Progenitor cell of endocrine pancreas (in vitro differentiated cells): ENCODE measurements at regions not wholly inside any gene's neighbourhood (a gene's known extent, or its start where the extent isn't known, plus 50 kb on each side); places are given as distances from the start of the nearest gene placed in this dataset.

Source experiments
- DNase-seq: peaks from one replicate; pipeline ENCODE4 v3.0.0; 2021; ENCODE audit warnings: low spot score; ENCODE audit not compliant: unreplicated experiment
- H3K27ac Mint-ChIP-seq: 2 replicates; pipeline ENCODE4 v1.8.0; 2021; ENCODE audit warnings: mild to moderate bottlenecking, moderate library complexity, mixed read lengths
- H3K27me3 Mint-ChIP-seq: 2 replicates; pipeline ENCODE4 v1.8.0; 2021; ENCODE audit warnings: mixed read lengths
- H3K36me3 Mint-ChIP-seq: 2 replicates; pipeline ENCODE4 v1.8.0; 2022; ENCODE audit warnings: mixed read lengths; ENCODE audit not compliant: insufficient read depth
- H3K4me1 Mint-ChIP-seq: 2 replicates; pipeline ENCODE4 v1.8.0; 2021; ENCODE audit warnings: low read depth, mixed read lengths
- H3K4me3 Mint-ChIP-seq: 2 replicates; pipeline ENCODE4 v1.8.0; 2021; ENCODE audit warnings: low read depth, mild to moderate bottlenecking, moderate library complexity, mixed read lengths
- H3K9me3 Mint-ChIP-seq: 2 replicates; pipeline ENCODE4 v1.8.0; 2021; ENCODE audit warnings: low read depth, mixed read lengths
- TF ChIP-seq, protein P1 (sequence below): fragments of 200-600 bp; sonication (generic); IDR thresholded peaks from one replicate; pipeline ENCODE4 v1.5.0; 2021; ENCODE audit warnings: antibody characterized with exemption, mild to moderate bottlenecking; ENCODE audit not compliant: unreplicated experiment

DNA sequence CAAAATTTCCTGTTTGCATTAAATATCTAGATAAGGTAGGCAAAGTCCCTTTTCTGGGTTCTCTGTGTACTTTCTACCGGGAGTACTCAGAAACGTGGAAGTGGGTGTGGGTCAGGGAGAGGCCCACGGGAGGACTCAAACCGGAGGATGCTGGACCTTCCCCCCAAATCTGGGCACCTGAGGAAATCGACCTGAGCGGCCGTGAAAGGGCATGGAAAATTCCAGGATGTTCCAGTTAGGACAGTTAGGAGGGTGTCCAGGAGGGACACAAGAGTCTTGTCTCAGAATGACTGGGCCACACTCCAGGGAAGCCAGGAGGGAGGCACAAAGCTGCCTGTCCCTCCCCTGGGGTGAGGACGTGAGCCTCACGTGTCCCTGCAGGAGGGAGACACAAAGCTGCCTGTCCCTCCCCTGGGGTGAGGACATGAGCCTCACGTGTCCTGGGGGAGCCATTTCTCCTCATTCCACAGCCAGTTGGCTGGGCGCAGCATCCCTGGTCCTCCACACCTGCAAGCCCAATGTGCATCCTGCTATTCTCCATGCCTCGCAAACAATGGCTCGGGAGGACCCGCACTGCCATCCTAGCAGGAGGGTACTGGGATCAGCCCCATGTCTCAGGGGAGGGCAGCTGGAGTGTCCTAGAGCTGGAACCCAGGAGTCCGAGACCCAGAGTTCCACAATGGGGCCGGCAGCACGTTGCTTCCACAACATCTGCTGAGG is 190.5 kb upstream of the PPP2R2D start:
- Mint-ChIP-seq H3K4me1 (no peaks in the 10 kb centered on the region), H3K9me3 (peaks cover 17% of the 10 kb centered on the region), H3K27me3 (peaks cover 6% of the 10 kb centered on the region), H3K27ac (no peak overlapping the region), H3K36me3 (peaks cover 3% of the 10 kb centered on the region), H3K4me3 (no peak overlapping the region)
- TF ChIP-seq, protein P1, sequence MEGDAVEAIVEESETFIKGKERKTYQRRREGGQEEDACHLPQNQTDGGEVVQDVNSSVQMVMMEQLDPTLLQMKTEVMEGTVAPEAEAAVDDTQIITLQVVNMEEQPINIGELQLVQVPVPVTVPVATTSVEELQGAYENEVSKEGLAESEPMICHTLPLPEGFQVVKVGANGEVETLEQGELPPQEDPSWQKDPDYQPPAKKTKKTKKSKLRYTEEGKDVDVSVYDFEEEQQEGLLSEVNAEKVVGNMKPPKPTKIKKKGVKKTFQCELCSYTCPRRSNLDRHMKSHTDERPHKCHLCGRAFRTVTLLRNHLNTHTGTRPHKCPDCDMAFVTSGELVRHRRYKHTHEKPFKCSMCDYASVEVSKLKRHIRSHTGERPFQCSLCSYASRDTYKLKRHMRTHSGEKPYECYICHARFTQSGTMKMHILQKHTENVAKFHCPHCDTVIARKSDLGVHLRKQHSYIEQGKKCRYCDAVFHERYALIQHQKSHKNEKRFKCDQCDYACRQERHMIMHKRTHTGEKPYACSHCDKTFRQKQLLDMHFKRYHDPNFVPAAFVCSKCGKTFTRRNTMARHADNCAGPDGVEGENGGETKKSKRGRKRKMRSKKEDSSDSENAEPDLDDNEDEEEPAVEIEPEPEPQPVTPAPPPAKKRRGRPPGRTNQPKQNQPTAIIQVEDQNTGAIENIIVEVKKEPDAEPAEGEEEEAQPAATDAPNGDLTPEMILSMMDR, result no peak
- DNase-seq, result no peak

DNA sequence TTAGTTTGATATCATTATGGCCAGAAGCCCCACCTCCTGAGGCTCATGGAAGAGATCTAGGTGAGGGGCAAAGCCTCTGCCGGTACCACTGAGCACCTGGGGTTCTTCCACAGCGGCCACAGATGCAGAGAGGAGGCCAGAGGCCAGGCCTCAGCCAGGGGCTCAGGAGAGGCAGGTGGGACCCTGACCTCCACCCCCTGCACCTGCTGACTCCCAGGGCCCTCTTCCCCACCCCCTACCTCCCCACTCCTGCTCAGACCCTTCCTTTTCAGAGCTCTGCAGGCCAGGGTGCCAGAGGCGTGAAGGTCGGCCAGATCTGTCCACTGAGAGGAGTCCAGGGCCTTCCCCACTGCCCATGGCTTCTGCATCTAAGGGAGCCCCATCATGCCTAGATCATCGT is 178.7 kb upstream of the PPP2R2D start:
- no peak overlapping the region for H3K27ac Mint-ChIP-seq
- peaks cover 10% of the 10 kb centered on the region for H3K9me3 Mint-ChIP-seq
- H3K4me1 Mint-ChIP-seq, result peaks cover 8% of the 10 kb centered on the region
- TF ChIP-seq, protein P1, result no peak
- H3K27me3 Mint-ChIP-seq, result peaks cover 19% of the 10 kb centered on the region
- H3K4me3 Mint-ChIP-seq, result no peak overlapping the region
- DNase-seq, result no peak
- no peaks in the 10 kb centered on the region for H3K36me3 Mint-ChIP-seq

DNA sequence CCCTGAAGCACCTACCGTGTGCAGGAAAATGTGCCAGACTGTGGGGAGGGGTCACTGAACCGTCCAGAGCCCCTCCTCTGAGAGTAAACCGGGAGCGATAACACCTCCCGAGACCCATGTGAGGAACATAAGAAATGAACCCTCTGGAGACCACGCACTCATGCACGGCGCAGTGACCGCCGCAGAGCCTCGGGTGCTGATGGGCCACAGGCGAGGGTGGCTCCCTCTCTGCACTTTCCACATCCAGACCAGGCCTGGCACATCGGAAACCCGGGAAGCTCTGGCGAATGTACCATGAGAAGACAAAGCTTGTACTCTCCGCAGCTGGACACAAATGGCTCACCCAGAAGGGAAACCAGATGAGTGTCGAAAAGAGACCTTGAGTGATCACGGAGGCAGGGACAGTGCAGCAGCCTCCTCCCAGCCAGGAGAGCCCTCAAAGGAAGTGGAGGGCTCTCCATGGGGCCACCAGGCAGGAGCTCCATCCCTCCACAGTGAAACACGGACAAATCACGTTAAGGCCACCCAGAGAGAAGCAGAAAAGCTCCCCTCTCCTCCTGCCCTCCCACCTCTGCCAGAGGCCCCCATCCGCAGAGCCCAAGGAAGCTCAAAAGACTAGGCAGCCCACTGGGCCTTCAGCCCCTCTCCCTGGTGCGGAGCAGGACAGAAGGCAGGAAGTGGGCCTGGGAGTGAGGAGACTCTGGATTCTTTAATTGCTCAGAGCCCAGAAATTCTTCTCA is 178.1 kb upstream of the PPP2R2D start:
- no peak for DNase-seq
- TF ChIP-seq, protein P1, result no peak
- Mint-ChIP-seq H3K27me3 (peaks cover 24% of the 10 kb centered on the region), H3K27ac (no peak overlapping the region), H3K4me1 (peaks cover 9% of the 10 kb centered on the region), H3K36me3 (no peaks in the 10 kb centered on the region), H3K9me3 (peaks cover 10% of the 10 kb centered on the region), H3K4me3 (no peak overlapping the region)

DNA sequence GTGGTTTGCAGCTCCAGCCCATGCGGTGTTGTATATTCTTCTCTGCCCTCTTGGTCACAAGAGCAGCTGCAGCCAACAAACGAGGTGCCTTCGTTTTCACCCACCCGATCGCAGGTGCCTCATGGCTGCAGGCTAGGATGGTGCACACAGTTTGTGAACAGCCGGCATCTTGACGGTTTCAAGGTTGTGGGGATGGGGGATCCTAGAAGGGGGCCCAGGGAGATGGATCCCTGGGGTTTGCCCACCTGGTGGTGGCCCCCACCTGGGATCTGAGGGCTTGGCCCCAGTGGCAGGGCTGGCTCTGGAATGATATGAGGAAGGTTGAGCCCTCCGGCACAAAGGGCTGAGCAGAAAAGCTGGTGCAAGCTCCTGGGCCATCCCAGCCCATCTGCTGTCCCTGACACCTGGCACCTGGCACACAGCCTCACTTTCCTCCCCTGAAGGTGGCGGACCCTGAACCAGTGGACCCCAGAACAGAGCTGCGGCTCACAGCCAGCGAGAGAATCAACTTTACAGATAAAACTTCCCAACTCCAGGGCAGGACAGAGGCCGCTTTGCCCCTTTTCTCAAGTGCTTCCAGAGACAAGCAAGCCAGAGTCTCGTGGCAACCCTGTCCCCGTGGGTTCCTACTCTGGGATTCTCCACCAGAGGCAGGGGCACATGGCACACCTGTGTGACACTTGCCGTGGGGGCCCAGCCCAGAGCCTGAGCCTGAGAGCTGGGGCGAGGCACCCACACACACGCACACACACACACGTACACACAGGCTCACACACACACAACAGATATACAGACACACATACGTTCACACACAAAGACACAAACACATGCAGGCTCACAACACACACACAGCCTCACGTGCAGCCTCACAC is 177.3 kb upstream of the PPP2R2D start:
- peaks cover 10% of the 10 kb centered on the region for H3K9me3 Mint-ChIP-seq
- peaks cover 24% of the 10 kb centered on the region for H3K27me3 Mint-ChIP-seq
- peaks cover 9% of the 10 kb centered on the region for H3K4me1 Mint-ChIP-seq
- DNase-seq, result no peak
- no peaks in the 10 kb centered on the region for H3K36me3 Mint-ChIP-seq
- no peak overlapping the region for H3K27ac Mint-ChIP-seq
- no peak overlapping the region for H3K4me3 Mint-ChIP-seq
- TF ChIP-seq, protein P1, result no peak

DNA sequence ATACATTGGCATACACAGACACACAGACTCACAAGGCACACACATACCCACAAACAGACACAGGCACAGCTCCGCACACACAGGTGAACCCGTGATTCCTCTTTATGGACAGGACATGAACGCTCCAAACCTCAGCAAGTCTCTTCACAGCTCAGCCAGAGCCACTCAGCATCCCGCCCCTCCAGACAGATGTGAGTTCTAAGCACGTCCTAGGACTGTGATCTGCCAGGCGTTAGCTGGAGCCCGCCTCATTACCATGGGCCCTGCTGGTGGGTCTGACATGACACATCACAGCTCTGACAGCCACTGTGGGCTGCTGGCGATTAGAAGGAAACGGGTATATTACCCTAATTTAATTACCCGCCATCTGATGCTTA is 176.7 kb upstream of the PPP2R2D start:
- Mint-ChIP-seq H3K27ac (no peak overlapping the region), H3K4me1 (peaks cover 12% of the 10 kb centered on the region), H3K36me3 (no peaks in the 10 kb centered on the region), H3K4me3 (no peak overlapping the region), H3K27me3 (peaks cover 24% of the 10 kb centered on the region), H3K9me3 (peaks cover 7% of the 10 kb centered on the region)
- no peak for DNase-seq
- TF ChIP-seq, protein P1, result no peak
